Lower leg skin (tissue), 3 donors: ENCODE measurements at regions not wholly inside any gene's neighbourhood (a gene's known extent, or its start where the extent isn't known, plus 50 kb on each side); places are given as distances from the start of the nearest gene placed in this dataset.

Experiments used
- CTCF ChIP-seq, 3 donors: fragments of 450-650 bp; IDR thresholded peaks; one replicate each; pipeline ENCODE4 v1.5.1; 2016; ENCODE audit warnings: antibody characterized with exemption in 3 of 3, mild to moderate bottlenecking in 3 of 3, moderate library complexity in 2 of 3
- POLR2A ChIP-seq, 2 donors: fragments of 450-650 bp; IDR thresholded peaks; one replicate each; pipeline ENCODE4 v1.6.1; 2016 to 2017; ENCODE audit warnings: antibody characterized with exemption in 2 of 2, mild to moderate bottlenecking in 1 of 2, moderate library complexity in 1 of 2

- no peak for TF ChIP-seq CTCF (IDR thresholded peaks at IDR 0.05)
- no peak for TF ChIP-seq POLR2A (IDR thresholded peaks at IDR 0.05)
These were observed 572.4 kb upstream of the NCAM2 start for GRCh38 chr21:20425856-20426255.
